GM19035 (cell line): ENCODE measurements at regions not wholly inside any gene's neighbourhood (a gene's known extent, or its start where the extent isn't known, plus 50 kb on each side); places are given as distances from the start of the nearest gene placed in this dataset.
A peak's percentile ranks its signal among the peaks of the same experiment; 100 is the strongest.
"Not testable (repeated sequence)": the region's sequence is repeated elsewhere in the genome, so short reads cannot be mapped to it uniquely, and the experiment has no call there.

Experiments
- ATAC-seq: cut with Tn5 transposase; IDR thresholded peaks from one replicate; pipeline ENCODE4 v1.9.1; 2021; ENCODE audit not compliant: unreplicated experiment

DNA sequence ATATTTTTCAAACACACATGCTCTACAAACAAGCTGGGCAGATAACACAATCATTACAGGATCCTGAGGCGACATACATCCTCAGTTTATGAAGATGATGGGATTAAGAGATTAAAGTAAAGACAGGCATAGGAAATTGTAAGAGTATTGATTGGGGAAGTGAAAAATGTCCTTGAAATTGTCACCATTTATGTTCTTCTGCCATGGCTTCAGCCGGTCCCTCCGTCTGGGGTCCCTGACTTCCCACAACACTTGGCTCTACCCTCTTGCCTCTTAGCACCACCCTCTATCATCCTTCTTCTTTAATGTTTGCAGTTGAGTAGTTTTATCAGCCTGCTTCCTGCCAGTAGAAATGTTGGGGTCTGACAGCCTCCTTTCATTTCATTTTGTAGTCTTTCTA lies 244.4 kb downstream of the DAD1 start:
- ATAC-seq: no peak

DNA sequence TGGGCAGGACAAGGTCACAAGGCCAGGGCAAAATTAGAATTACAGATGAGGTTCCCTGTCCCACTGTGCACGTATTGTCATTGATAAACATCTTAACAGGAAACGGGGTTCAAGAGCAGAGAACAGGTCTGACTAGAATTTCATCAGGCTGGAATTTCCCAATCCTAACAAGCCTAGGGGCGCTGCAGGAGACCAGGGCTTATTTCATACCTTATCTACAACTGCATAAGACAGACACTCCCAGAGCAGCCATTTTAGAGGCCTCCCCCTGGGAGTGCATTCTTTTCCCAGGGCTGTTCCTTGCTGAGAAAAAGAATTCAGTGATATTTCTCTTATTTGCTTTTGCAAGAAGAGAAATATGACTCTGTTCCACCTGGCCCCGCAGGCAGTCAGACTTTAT lies 244.8 kb downstream of the DAD1 start:
- ATAC-seq: not testable (repeated sequence)

DNA sequence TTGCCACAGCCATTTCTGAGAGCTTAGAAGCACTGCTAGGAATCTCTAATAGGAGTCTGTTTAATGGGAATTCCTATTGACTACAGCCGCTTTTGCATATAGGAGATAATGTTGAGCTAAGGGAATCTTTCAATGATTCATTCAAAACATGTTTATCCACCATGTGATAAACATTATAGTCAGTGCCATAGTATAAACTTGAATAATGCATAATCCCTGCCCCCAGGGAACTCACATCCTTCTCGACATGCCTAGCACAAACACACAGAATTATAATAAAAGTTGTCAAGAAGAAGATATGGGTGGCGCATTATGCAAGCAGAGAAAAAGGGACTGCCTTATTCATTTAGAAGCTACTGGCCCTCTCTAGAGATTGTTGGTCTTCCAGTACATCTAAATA lies 248.0 kb downstream of the DAD1 start:
- no peak for ATAC-seq

DNA sequence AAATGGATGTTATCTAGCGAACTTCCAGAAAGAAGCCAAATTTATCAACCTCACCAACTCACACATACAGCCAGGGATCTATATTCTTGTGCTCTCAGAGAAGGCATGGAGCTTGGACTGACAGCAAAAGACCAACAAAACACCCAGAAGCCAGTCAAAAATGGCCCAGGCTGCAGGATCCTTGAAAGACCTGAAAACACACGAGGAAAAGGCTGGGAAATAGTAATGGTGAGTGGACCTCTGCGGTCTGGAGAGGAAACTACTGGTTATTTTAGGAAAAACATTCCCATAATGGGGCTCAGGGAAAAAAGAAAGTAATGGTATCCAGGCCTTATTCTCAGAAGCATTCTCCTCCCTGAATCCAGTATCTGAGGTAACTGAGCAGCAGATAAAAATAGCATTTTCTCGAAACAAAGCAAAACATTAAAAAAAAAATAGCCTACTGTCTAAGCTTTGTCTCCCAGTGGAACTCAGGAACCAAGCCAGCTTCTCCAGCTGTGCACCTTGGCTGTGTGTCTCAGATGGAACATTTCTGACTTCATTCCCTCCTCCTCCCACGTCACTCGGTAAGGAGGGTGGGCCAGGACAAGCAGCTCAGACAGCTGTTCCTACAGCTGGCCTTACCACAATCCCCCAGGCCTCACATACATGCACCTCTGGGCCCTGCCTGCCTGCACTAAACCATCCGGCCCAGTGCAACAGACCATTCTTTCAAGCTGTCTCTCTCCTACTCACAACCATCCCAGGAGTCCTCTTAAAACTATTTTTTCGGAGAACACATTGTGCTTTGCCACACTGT lies 249.9 kb downstream of the DAD1 start:
- ATAC-seq: no peak

DNA sequence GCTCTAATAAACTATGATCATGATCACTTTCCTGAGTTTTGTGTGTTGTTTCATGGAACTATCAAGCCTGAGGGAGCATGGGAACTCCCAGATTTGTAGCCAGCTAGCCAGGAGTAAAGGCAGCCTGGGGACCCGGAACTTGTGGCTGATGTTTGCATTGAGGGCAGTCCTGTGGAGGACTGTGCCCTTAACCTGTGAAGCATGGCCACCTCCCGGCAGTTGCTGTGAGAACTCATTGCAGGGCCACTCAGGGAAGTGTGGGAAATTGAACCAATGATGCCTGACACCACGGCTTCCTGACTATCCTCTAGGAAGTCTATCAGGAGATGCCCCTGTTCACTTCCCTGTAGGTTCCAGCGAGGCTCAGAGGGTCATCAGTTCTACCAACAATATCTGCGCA lies 250.6 kb downstream of the DAD1 start:
- no peak for ATAC-seq

DNA sequence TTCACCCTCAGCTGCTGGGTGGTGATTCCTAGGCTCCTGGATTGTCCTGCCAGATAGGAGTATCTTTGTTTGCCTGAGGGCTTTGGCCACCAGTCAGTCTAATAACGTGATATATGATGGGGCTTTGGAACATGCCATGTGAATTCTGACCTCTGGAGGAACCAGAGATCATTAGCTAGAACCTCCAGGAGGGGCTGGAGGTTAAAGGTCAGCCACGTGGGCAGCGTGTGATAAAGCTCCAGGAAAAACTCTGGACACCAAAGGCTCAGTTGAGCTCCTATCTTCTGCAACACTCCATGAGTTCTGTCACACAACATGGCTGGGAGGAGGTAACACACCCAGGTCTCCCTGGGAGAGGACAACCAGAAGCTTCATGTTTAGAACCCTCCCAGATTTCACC lies 251.1 kb downstream of the DAD1 start:
- no peak for ATAC-seq

DNA sequence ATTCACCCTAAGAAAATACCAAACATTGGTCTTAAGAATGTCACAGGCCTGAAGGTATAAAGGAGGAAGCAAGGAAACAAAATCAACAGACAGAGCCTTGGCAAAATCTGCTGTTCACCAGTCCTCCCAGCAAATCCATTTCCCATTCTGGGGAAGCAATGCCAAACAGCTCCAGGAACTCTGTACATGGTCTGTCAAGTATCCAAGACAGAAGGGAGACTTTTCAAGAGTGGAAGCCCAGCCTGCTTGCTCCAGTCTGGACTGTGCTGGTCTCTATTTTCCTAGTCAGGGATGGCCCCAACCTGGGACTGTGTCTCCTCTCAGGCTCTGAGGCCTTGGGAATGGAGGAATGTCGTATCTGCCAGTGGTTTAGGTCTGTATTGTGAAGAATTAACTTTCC lies 251.5 kb downstream of the DAD1 start:
- ATAC-seq: no peak

DNA sequence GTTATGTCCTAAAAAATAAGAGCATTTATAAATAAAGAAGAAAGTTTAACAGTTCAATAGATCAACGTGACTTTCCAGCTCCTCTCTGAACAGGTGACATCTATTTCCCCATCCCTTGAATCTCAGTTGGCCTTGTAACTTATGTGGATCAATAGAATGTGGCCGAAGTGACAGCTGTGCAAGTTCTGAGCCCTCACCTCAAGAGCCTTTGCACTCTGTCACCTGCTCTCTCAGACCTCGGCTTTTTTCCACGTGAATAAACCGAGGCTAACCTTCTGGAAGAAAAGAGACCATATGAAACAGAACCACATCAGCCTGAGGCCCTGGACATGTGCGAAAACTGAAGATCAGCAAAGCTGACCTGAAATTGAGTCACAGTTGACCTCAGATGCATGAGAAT lies 253.0 kb downstream of the DAD1 start:
- ATAC-seq: no peak

DNA sequence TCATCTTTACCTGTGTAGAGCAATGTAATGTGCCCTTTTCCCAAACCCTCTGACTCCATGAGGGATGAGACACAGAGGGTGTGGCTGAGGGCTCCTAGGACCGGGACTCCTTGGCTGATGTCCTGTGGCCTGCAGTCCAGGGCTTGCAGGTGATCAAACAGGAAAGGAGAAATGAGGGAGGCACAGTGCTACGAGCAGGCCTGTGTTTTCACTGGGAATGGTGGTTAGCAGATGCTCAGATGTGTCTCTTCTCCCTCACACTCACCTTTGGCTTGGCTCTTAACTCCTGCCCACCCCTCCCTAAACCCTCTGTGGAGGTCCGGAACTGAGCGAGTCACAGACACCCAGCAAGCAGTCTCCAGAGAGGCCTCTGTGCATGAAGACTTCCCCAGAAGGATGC lies 254.4 kb downstream of the DAD1 start:
- ATAC-seq: no peak

DNA sequence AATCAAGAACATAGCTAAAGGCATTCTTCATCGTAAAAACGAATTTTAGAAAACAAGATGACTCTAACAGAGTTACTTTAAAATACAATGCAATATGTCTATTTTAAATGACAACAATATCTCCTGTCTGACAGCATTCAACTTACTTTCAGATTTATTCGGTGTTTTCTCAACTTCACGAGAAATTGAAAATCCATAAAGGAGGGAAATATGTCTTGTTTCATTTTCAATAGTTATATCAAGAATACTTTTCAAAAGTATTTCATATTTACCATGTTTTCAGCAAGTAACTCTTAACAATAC lies 254.8 kb downstream of the DAD1 start:
- no peak for ATAC-seq

DNA sequence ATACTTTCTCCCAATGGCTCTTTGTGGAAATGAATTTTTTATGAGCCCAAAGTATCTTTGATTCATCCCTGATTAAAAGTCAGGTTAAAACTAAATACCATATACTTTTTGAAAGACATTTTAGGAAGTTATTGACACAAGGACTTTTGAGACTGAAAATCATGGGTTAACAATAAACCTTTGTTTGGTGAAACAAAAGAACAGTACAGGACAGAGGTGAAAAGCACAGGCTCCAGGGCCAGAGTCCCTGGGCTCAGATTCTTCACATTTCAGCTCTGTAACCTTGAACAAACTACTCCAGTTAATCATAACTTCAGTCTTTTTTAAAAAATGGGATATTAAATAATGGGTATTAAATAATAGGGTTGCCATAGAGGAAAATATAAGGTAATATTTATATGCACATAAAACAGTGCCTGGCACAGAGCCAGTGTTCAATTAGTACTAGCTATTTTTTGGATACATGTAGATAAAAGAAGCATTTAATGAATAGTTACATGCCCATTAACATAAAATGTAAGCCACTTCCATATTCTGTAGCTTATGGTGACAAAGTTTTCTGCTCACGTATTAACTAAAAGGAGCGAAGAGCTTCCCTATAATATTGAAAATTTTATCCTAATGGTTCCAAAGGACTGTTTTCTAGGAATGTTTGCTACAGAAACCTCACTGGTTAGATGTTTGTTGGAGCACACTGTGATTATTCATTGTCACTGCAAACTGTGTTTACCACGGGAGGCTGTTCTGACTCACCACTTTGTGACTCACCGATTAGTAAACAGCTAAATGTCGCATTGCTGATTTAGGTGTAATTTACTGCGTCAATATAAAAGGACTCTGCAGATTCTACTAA lies 255.4 kb downstream of the DAD1 start:
- ATAC-seq: no peak

DNA sequence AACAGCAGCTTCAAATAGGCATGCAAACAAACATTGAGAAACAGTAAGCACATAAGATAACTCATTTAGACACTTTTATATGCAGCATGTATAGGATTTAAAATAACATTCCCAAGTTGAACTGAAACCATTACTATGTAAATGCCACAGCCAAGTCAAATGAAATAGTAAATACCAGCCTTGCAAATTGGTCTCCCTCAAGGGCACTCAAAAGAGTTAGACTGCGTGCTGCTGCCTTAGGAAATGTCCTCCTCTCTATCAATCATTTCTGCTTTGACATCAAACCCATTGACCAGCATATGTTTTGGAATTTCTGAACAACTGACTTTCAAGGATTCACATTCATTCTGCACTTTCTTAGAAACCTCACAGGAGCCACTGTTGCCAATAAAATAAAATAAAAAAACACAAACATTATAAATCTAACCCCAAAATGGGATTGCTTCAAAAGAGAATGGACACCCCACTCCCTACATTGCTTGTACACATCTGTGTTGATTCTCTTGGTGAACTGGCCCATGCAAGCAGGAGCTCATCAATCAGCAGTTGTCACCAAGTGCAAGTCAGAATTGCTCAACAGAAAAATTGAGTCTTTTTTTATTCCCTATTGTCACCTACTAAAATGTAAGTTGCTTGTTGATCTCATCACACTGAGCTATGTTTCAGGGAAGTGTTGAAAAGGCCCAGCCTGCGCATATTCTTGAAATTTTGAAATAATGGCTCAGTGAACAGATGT lies 256.2 kb downstream of the DAD1 start:
- ATAC-seq: no peak

DNA sequence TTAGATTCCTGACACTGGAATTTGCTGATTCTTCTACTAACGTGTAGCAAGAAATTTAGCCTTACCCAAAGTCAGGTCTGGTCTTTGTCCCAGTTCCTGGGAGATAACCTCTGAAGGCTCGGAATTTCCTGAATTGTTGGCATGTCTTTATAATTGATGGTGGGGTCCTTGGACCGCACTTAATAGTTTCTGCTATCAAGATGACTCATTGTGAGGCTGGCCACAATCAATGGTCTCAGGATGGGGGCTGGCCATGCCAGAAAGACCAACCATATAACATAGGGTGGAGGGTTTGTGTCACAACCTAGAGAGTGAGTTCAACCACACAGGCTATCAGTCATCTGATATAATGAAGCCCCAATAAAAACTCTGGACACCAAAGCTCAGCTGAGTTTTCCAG lies 259.7 kb downstream of the DAD1 start:
- no peak for ATAC-seq

DNA sequence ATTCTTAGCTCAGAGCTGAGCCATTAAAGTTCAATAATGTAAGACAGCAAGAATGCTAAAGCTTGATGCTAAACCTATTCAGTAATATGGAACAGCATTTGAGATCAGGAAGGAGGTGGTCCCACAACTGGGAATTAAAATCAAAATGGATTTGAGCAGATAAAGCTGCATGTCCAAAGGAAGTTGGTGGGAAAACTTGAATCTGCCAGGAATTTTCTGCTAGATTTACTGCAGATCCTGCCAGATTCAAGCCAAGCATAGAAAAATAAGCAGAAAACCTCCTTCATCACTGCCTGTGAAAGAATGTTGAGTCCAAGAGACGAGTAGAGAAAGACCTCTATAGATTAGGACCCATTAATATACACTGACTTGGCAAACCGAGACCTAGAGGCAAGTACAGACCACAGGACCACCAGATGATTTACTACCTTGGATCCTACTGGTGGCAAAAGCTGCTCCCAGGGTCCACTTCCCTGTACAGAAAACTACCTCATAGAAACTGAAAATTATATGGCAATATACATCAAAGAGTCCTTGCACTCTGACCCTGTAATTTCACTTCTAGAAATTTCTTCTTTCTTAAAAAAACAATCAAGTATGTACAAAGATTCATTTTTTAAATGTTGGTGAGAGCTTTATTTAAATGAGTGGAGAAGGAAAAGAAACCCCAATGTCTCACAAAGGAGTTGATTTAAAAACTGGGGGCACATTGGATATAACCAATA lies 263.2 kb downstream of the DAD1 start:
- ATAC-seq: no peak

DNA sequence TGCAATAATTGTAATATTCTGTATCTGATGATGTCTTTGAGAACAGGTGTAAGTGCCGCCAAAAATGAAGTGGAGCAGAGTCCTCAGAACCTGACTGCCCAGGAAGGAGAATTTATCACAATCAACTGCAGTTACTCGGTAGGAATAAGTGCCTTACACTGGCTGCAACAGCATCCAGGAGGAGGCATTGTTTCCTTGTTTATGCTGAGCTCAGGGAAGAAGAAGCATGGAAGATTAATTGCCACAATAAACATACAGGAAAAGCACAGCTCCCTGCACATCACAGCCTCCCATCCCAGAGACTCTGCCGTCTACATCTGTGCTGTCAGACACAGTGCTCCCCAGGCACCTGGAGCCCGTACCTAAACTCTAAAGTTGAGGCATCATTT lies 268.7 kb downstream of the DAD1 start:
- no peak for ATAC-seq

DNA sequence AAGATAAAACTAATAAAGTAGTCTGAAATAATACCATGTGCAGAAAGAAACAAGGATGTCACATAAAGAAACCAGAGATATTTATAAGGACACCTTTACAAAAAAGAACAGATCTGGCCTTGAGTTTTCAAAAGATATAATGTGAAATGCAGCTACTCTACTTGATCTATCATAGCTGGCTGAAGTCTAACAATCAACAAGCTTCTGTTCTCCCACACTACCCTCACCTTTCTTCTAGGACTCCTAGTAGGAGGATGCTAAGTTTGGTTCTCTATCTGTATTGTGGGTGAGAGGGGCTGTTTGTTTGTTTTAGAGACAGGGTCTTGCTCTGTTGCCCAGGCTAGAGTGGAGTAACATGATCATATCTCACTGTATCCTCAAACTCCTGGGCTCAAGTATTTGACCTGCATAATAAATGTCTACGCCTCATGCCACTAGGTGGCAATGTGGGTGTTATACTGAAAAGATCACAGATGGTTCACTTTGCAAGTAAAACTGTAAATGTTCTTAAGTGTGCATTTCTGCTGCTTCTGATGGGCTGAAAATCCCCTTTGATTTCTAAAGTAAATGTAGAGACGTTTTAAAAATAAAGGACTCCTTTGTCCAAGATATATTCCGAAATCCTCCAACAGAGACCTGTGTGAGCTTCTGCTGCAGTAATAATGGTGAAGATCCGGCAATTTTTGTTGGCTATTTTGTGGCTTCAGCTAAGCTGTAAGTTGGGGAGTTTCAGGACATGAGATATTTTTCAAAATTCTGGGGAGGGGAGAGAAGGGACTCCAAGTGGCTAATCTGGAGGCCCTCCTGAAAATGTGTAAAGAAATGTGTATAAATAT lies 269.3 kb downstream of the DAD1 start:
- ATAC-seq: no peak

DNA sequence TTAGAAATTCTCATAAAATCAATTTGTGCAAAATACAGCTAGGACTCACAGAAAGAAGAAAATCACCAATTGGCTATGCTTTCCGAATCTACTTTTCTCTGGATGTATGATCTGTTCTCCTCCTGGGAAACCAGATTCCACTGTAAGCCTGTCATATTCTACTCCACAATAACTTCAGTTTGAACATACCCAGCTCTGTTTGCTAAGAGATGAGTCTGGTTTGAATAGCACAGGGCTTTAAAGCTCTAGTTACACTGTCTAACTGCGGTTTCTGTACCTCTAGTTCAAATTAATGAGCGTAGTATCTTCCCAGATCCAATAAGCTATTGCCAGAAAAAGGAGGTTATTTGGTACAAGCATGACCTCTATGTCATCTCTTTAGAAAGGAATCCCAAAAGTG lies 270.1 kb downstream of the DAD1 start:
- ATAC-seq: no peak

DNA sequence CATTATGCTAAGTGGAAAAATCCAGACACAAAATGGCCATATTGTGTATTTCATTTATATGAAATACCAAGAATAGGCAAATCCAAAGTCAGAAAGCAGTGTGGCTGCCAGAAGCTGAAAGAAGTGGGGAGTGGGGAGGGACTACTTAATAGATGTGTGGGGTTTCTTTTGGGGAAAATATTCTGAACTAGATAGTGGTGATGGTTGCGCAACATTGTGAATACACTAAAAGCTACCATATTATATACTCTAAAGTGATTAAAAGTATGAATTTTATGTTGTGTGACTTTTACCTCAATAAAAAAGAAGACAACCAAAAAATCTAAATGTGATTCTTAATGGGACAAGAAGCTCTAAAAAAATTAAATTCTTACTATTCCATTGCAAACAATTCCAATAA lies 272.6 kb downstream of the DAD1 start:
- no peak for ATAC-seq

DNA sequence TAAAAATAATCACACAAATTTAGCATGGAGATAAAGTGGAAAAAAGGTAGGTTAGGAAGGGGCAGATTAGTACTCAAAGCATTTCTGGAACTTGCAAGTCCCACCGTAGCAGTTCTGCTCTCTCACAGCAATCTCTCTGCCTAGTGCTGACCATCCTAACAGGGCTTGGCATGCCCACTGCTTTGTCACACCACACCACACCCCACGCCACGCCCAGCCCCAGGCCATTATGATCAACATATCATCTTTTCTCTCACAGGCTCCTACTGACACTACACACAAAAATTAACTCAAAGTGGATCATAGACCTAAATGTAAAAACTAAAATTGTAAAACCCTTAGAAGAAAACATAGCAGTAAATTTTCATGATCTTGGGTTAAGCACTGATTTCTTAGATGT lies 273.7 kb downstream of the DAD1 start:
- no peak for ATAC-seq

DNA sequence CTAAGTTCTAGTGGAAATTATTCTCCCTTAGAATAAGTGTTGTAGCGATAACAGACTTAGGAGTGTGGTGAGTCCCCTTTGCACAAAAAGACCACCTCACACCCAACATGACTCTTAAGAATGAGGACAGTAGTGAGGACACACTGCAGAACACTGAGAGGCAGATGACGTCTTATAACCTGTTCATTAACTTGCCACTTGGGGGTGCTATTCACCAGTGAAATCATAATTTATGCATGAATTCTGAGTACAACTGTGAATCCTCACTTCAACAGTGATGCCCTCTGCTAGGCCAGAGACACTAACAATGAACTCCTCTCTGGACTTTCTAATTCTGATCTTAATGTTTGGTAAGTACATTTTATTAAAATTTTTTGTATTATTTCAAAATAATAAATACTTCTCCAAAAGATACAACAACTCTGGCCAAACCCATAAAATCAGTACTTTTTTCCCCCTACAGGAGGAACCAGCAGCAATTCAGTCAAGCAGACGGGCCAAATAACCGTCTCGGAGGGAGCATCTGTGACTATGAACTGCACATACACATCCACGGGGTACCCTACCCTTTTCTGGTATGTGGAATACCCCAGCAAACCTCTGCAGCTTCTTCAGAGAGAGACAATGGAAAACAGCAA lies 274.7 kb downstream of the DAD1 start:
- ATAC-seq: peak; percentile 70
